ENCODE measurements at regions not wholly inside any gene's neighbourhood (a gene's known extent, or its start where the extent isn't known, plus 50 kb on each side); places are given as distances from the start of the nearest gene placed in this dataset.

- POLR2A ChIA-PET = no interaction called here
- H3K36me3 ChIP-seq (ENCODE audit: insufficient read depth, low read length) = no peaks in the 10 kb centered on the region
- no peak overlapping the region for H3K4me3 ChIP-seq (ENCODE audit: low read depth, low read length, poor library complexity, severe bottlenecking)
- H2AFZ ChIP-seq (ENCODE audit: low read length) = no peak overlapping the region
- BruUV-seq (replicated peaks) = no TSS peak
- CTCF ChIA-PET (ENCODE audit: unreplicated experiment) = no interaction called here
- no peaks in the 10 kb centered on the region for H3K9me3 ChIP-seq (ENCODE audit: low read length)
- H3K79me2 ChIP-seq (ENCODE audit: insufficient read depth, low read depth, low read length) = no peaks in the 10 kb centered on the region
- no peak overlapping the region for H3K4me2 ChIP-seq (ENCODE audit: low read length)
- TF ChIP-seq CTCF (conservative IDR thresholded peaks at IDR 0.05; ENCODE audit: low read length) (no peak), EZH2phosphoT487 (IDR thresholded peaks at IDR 0.05; ENCODE audit: borderline replicate concordance, low read depth, low read length) (no peak)
- no peaks in the 10 kb centered on the region for H3K4me1 ChIP-seq (ENCODE audit: insufficient read depth, low read length, poor library complexity, severe bottlenecking)
- no peak for DNase-seq (ENCODE audit: low spot score)
- intact Hi-C loops (cut with micrococcal nuclease; ENCODE audit: unreplicated experiment) = no loop called here
- no peaks in the 10 kb centered on the region for H3K9me2 ChIP-seq (ENCODE audit: insufficient read depth, low read length)
- H4K20me1 ChIP-seq (ENCODE audit: insufficient read depth, low read length) = no peaks in the 10 kb centered on the region
- H3K27ac ChIP-seq (ENCODE audit: low read depth, low read length, poor library complexity, severe bottlenecking) = no peak overlapping the region
These were observed 89.3 kb upstream of the KLF3 start for GRCh38 chr4:38574559-38575333.

GRCh38 chr4:38576767-38577166 lies 87.2 kb upstream of the KLF3 start:
- CTCF ChIA-PET (ENCODE audit: unreplicated experiment) = no interaction called here
- no peak overlapping the region for H3K4me3 ChIP-seq (ENCODE audit: low read depth, low read length, poor library complexity, severe bottlenecking)
- TF ChIP-seq EZH2phosphoT487 (IDR thresholded peaks at IDR 0.05; ENCODE audit: borderline replicate concordance, low read depth, low read length) (no peak), CTCF (conservative IDR thresholded peaks at IDR 0.05; ENCODE audit: low read length) (no peak)

GRCh38 chr4:38577462-38577861 lies 86.5 kb upstream of the KLF3 start:
- intact Hi-C loops (cut with micrococcal nuclease; ENCODE audit: unreplicated experiment) = no loop called here
- no peak overlapping the region for H3K27ac ChIP-seq (ENCODE audit: low read depth, low read length, poor library complexity, severe bottlenecking)
- no peak for DNase-seq (ENCODE audit: low spot score)
- no peaks in the 10 kb centered on the region for H3K4me1 ChIP-seq (ENCODE audit: insufficient read depth, low read length, poor library complexity, severe bottlenecking)
- no TSS peak for BruUV-seq (replicated peaks)
- ChIA-PET POLR2A (no interaction called here), CTCF (ENCODE audit: unreplicated experiment) (no interaction called here)
- H3K36me3 ChIP-seq (ENCODE audit: insufficient read depth, low read length) = no peaks in the 10 kb centered on the region
- no peak for TF ChIP-seq CTCF (conservative IDR thresholded peaks at IDR 0.05; ENCODE audit: low read length)
- TF ChIP-seq EZH2phosphoT487 (IDR thresholded peaks at IDR 0.05; ENCODE audit: borderline replicate concordance, low read depth, low read length) = no peak
- H2AFZ ChIP-seq (ENCODE audit: low read length) = no peak overlapping the region
- no peaks in the 10 kb centered on the region for H3K9me3 ChIP-seq (ENCODE audit: low read length)
- no peaks in the 10 kb centered on the region for H4K20me1 ChIP-seq (ENCODE audit: insufficient read depth, low read length)
- H3K9me2 ChIP-seq (ENCODE audit: insufficient read depth, low read length) = no peaks in the 10 kb centered on the region
- H3K4me2 ChIP-seq (ENCODE audit: low read length) = no peak overlapping the region
- no peak overlapping the region for H3K4me3 ChIP-seq (ENCODE audit: low read depth, low read length, poor library complexity, severe bottlenecking)
- no peaks in the 10 kb centered on the region for H3K79me2 ChIP-seq (ENCODE audit: insufficient read depth, low read depth, low read length)

More at GRCh38 chr4:38576767-38577166, 87.2 kb upstream of the KLF3 start:
- H2AFZ ChIP-seq (ENCODE audit: low read length) = no peak overlapping the region
- no peaks in the 10 kb centered on the region for H3K79me2 ChIP-seq (ENCODE audit: insufficient read depth, low read depth, low read length)
- POLR2A ChIA-PET = interaction anchor here (1.2 kb wide), 1 partner anchor 13 kb away, joined by 4 read pairs; no protein-coding TSS in a partner anchor
- H3K36me3 ChIP-seq (ENCODE audit: insufficient read depth, low read length) = no peaks in the 10 kb centered on the region
- BruUV-seq (replicated peaks) = no TSS peak
- intact Hi-C loops (cut with micrococcal nuclease; ENCODE audit: unreplicated experiment) = no loop called here
- H3K4me2 ChIP-seq (ENCODE audit: low read length) = no peak overlapping the region
- no peaks in the 10 kb centered on the region for H3K9me2 ChIP-seq (ENCODE audit: insufficient read depth, low read length)
- no peak overlapping the region for H3K27ac ChIP-seq (ENCODE audit: low read depth, low read length, poor library complexity, severe bottlenecking)
- DNase-seq (ENCODE audit: low spot score) = no peak
- no peaks in the 10 kb centered on the region for H4K20me1 ChIP-seq (ENCODE audit: insufficient read depth, low read length)
- no peaks in the 10 kb centered on the region for H3K4me1 ChIP-seq (ENCODE audit: insufficient read depth, low read length, poor library complexity, severe bottlenecking)
- H3K9me3 ChIP-seq (ENCODE audit: low read length) = no peaks in the 10 kb centered on the region

Data from OCI-LY7 (cell line).